ENCODE measurements at regions not wholly inside any gene's neighbourhood (a gene's known extent, or its start where the extent isn't known, plus 50 kb on each side); places are given as distances from the start of the nearest gene placed in this dataset.
"Not testable (repeated sequence)": the region's sequence is repeated elsewhere in the genome, so short reads cannot be mapped to it uniquely, and the experiment has no call there.

- DNase-seq (ENCODE audit: low read depth in 2 of 2) = no peak
Measured at GRCh38 chr1:96541491-96541890, 180.1 kb upstream of the PTBP2 start.

DNA sequence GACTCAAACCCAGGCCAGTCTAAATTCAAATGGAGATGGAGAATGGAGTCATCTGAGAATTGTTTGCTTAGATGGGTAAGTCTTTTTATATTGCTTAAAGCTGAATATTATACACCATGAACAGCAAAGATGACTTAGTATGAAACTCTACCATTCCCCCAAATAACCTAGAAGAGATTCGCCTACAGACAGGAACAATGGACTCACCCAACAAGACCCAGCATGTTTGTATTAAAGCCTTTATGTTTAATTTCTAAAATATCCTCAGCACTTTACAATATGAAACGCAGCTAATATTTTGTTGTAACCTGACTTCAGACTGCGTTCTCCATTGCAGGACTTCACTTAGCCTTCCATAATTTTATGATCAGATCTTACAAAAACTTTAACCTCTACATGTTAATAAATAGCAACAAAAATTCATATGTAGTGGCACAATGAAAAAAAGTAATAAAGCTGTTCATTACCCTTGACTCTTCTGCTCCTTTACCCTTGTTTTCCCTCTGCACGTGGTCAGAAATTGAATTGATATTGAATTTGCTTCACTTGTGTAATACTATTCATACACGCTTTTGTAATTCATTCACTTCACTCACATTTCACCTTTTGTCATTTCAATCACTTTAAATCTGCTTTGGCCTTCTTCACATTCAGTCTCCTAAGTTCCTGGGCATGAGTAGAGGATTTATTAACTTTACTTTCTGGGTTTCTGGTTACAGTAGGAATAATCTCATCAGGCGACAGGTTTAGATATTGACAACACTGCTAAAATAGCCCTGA, 177.3 kb upstream of the PTBP2 start:
- no peak for DNase-seq (ENCODE audit: low read depth in 2 of 2)

DNA sequence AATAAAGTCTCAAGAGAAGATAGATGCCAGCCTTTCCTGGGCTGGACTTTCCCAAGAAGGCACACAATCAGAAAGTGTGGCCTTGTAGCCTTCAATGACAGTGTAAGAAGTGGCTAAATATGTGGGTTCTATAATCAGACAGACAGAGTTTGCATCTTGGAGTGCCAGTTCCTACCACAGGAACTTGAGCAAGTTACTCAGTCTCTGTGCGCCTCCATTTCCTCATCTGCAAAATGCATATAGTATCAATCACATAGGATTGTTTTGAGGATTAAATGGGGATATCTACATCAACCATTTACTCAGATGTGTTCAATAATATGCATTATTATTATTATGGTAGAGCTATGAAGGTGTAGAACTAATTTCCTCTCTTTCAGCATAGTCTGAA, 176.8 kb upstream of the PTBP2 start:
- no peak for DNase-seq (ENCODE audit: low read depth in 2 of 2)

DNA sequence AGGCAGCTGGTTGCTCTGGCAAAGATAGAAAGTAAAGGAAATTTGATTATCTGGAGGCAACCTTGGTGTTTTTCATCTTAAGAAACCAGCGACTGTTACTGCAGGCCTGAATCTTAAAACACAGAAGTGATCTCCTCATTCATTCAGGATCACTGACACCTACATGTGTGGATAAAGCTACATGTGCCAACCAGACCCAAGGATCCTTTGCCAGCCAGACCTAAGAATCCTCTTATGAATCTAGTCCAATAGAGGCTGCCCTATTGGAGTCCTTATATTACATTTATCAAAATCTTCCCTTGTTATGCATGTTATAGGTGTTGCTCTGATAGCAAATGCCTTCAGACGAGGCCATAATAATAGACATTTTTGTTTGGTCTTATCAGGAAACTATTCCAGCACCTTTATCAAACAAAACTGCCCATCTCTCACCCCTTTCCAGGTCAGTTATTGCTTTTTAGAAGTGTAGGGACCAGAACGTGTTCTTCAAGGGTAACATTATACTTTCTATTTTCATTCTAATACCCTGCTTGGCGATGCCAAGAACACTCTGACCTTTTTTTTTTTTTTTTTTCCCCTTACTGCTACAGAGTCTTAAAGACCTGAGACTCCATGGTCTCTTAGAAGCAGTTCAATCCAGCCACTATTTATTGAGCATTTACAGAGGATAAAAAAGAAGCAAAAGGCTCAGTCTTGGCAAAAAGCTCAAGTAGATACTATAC, 175.5 kb upstream of the PTBP2 start:
- DNase-seq (ENCODE audit: low read depth in 2 of 2) = no peak

- no peak for DNase-seq (ENCODE audit: low read depth in 2 of 2)
Measured at GRCh38 chr1:96550061-96550460, 171.5 kb upstream of the PTBP2 start.

GRCh38 chr1:96552451-96552850, 169.1 kb upstream of the PTBP2 start:
- DNase-seq (ENCODE audit: low read depth in 2 of 2) = no peak

GRCh38 chr1:96553811-96554210, 167.8 kb upstream of the PTBP2 start:
- no peak for DNase-seq (ENCODE audit: low read depth in 2 of 2)

DNA sequence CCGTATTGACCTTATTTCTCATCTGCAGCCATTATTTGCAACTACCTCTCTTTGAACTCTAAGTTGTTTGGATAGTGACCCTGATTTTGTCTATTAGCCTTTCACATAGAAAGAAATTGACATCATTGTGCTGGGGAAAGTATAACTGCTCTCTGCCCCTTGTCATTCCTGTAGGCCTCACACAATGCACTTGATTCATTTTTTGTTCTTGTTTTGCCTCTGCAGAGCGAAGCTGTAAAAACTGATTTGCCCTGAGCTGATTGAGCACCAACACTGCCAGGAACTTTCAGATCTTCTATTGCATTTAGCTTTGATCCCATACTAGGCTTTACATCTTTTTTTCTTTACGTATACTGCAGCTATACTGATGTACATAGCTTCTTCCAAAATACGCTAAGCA, 167.2 kb upstream of the PTBP2 start:
- no peak for DNase-seq (ENCODE audit: low read depth in 2 of 2)

DNA sequence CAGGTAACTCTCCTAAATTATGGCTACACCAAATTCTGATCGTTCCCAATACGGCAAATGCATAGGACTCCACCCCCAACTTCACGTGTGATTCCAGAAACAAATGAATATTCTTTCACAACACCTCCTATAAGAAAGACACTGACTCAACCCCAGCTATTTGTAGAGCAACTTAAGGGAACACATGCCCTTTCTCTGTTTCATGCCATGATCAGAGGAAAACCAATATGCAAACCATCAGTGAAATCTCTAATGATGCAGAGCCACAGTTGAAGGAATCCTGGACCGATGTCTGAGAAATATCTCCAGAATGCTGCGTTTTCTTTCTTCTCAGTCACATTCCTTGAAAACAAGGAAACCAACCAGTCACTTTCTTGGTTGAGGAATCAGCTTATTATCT, 164.2 kb upstream of the PTBP2 start:
- DNase-seq (ENCODE audit: low read depth in 2 of 2) = no peak

DNA sequence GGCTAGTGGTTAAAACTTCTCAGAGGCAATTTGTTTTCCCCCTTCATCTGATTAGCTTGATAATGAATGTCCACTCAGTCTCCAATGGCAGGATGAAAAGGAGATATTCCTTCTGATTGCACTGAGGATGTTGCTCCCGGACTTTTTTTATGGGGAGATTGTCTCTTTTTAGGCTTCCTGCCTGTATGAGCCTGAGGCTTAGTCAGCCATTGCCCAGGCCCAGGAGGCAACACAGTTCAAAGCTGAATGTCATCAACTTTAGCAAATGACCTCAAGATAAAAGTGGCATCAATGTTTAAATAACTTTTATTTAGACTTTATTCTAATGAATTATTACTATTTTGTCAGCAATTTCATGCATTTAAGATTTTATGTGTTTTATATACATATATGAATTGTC, 162.9 kb upstream of the PTBP2 start:
- DNase-seq (ENCODE audit: low read depth in 2 of 2) = no peak

- no peak for DNase-seq (ENCODE audit: low read depth in 2 of 2)
Measured at GRCh38 chr1:96559181-96559580, 162.4 kb upstream of the PTBP2 start.

DNA sequence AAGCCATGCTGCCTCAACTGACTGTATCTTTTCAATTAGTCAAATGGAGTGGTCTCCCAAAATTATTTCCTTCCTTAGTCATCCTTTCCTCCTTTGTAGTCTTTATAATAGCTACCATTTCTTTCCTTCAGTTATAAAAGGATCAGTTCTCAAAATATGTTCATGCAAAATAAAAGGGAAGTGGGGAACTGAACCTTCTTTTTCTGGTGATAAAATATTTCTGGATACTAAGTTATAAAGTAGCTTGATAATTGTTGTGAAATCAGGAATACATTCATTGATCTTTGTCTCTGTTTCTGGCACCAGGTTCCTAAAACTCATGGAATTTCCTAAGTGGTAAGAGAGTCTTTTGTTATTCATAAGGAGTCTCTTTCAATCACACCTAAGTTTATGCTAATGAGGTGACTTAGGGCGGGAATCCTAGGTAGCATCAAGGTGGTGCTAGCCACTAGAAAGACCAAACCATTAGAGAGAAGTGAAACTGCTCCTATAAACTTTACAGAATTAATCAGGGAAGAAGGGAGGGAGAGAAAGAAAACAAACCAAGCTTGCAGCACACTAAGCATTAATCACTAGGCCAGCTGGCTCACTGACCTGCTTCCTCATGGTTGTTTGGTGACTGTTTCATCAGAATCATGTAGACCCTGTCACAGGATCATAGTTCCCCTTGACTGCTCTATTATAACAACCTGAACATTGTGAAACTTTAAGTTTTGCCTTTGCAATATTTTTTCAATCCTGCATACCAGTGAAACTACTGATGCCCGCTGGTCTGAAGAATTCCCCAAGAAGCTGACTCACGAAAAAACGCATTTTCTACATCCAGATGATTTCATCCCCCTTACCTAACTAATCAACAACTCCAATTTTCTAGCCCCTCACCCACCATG, 161.6 kb upstream of the PTBP2 start:
- DNase-seq (ENCODE audit: low read depth in 2 of 2) = no peak

GRCh38 chr1:96562094-96562493, 159.5 kb upstream of the PTBP2 start:
- no peak for DNase-seq (ENCODE audit: low read depth in 2 of 2)

GRCh38 chr1:96564401-96564800, 157.2 kb upstream of the PTBP2 start:
- not testable (repeated sequence) for DNase-seq (ENCODE audit: low read depth in 2 of 2)

DNA sequence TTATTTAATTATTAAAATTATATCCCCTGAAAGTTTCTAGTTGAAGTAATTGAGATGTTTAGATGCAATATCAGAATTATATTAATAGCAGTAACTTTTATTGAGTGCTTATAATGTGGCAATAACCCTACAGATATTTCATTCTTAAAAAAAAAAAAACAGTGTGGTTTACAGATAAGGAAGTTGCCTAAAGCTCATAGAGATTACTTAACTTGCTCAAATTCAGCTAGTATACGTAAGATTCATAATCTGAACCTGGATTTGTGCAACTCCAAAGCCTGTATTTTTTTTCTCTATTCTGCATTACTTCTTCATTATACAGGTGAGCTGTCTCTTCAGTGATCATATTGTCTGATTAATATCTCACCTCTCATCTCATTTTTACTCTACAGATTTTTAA, 156.0 kb upstream of the PTBP2 start:
- DNase-seq (ENCODE audit: low read depth in 2 of 2) = no peak

GRCh38 chr1:96568639-96569038, 152.9 kb upstream of the PTBP2 start:
- no peak for DNase-seq (ENCODE audit: low read depth in 2 of 2)

- DNase-seq (ENCODE audit: low read depth in 2 of 2) = no peak
Measured at GRCh38 chr1:96569288-96569687, 152.3 kb upstream of the PTBP2 start.

DNA sequence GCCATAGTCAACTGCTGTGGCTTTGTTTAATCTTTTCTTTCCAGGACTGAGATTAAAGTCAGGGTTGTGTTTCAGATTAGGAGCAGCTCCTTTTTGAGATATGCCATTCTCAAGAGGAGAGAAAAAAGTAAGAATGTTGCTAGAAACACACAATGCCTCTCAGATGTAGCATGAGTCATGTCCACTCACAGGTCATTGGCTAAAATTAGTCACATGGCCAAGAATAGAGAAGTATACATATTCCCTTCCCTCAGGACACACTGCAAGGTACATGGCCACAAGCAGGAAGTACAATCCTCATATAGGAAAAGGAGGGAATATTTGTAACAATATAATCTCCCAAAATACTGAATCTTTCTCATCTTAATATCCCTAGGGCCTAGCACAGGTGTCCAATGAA, 141.9 kb upstream of the PTBP2 start:
- no peak for DNase-seq (ENCODE audit: low read depth in 2 of 2)

DNA sequence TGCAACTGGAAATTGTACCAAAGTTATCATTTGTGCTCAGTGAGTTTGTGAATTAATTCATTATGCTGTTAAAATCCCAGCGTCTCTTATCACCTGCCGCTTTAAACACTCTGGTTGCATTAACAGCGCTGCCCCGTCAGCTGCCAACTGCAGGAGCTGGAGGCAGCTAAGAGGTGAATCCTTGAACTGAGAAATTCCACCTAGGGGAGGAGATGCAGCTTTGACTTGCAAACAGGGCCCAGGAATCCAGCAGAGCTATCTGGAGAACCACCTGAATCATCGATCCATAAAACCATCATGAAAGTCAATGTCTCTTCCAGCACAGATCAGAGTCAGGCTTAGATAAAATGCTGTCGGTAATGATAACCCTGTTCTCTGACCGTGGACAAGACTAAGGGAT, 140.7 kb upstream of the PTBP2 start:
- DNase-seq (ENCODE audit: low read depth in 2 of 2) = no peak

DNA sequence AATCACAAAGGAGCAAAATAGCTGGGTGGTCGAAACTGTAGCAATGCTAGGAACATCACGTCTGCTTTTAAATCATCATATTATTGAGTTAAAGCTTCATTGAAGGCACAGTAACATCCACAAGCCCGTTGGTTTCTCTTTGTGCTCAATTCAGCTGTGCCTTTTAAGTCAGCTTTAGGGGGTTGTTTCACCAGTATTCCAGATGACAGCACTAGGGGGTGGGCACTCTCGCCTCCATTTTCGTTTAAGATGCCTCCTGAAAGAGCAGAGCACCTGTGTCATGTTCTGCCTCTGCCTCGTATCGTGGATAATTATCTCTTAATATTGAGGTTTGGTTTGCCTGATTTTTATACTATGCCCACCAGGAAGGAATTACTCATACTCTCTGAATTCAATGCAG, 139.8 kb upstream of the PTBP2 start:
- DNase-seq (ENCODE audit: low read depth in 2 of 2) = no peak

GRCh38 chr1:96583903-96584302, 137.7 kb upstream of the PTBP2 start:
- no peak for DNase-seq (ENCODE audit: low read depth in 2 of 2)

DNA sequence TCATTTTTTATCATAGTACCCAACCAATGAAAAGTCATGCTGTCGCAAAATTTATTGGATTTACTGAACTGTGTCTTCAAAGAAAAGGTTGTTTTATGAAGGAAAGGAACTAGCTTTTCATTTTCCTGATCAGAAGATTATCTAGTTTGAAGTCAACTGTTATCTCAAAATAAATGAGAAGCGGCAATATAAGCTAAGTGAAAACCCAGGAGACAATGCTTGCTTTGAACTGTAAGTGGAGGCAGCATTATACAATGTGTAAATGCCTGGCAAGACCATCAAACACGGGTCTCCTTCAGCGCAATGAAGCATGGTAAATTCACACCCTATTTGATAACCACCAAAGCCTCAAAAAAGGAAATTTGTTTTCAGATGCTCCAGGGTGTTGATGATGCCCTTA, 134.4 kb upstream of the PTBP2 start:
- no peak for DNase-seq (ENCODE audit: low read depth in 2 of 2)

All from stimulated activated CD4-positive, alpha-beta T cell treated with anti-CD3 and anti-CD28 coated beads, Interleukin-15, amount 100 ng/mL, for 48 hours (primary cell).